ENCODE measurements at regions not wholly inside any gene's neighbourhood (a gene's known extent, or its start where the extent isn't known, plus 50 kb on each side); places are given as distances from the start of the nearest gene placed in this dataset.
"Not testable (repeated sequence)": the region's sequence is repeated elsewhere in the genome, so short reads cannot be mapped to it uniquely, and the experiment has no call there.

DNA sequence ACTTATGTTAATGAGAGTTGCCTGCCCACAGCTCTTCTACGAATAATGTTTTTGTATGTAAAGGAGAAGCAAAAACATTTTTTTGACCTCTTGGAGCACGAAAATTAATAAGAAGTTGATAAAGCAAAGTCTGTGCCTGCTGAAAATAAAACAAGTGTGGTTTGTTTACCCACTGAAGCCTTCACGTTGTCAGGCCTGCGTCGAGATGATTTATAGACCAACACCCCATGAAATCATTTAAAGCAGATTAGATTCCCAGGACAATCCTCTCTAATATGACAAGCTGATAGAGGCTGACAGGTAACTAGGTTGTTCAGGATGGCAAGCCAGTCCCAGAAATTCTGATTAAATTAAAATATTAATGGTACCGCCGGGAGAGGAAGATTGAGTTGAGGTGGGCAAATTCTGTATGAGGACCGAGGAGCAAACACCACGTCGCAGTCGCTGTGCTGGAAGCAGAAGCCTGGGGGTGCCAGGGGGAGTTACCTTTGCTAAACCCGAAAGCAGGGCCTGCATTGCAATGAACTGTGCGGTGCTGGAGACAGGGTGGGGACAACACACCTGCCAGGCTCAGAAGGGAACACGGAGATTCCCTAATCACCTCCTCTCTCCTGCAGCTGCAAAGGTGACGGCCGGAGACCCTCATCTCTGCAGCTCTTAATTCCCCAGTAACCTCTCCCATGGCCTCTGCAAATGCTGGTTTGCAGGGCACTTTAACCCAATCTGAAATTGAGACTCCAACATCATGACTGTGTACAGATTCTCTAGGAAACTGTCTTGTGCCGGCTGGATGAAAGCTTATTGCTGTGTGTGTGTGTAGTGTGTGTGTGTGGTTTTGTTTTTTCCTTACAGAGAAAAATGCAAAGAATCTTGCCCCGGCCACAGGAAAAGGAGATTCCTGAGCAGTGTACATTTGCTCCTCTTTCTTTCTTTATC is 2805.9 kb downstream of the RPIA start:
- not testable (repeated sequence) for TF ChIP-seq EZH2 (IDR thresholded peaks at IDR 0.05; ENCODE audit: insufficient read depth, low read length)
- TF ChIP-seq, protein P1, sequence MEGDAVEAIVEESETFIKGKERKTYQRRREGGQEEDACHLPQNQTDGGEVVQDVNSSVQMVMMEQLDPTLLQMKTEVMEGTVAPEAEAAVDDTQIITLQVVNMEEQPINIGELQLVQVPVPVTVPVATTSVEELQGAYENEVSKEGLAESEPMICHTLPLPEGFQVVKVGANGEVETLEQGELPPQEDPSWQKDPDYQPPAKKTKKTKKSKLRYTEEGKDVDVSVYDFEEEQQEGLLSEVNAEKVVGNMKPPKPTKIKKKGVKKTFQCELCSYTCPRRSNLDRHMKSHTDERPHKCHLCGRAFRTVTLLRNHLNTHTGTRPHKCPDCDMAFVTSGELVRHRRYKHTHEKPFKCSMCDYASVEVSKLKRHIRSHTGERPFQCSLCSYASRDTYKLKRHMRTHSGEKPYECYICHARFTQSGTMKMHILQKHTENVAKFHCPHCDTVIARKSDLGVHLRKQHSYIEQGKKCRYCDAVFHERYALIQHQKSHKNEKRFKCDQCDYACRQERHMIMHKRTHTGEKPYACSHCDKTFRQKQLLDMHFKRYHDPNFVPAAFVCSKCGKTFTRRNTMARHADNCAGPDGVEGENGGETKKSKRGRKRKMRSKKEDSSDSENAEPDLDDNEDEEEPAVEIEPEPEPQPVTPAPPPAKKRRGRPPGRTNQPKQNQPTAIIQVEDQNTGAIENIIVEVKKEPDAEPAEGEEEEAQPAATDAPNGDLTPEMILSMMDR (IDR thresholded peaks at IDR 0.05; ENCODE audit: insufficient read depth, low read depth, low read length) = not testable (repeated sequence)
